GM12875 (cell line): ENCODE measurements at regions not wholly inside any gene's neighbourhood (a gene's known extent, or its start where the extent isn't known, plus 50 kb on each side); places are given as distances from the start of the nearest gene placed in this dataset.

ENCODE experiments used
- H3K4me3 ChIP-seq: one replicate; pipeline ENCODE4 v1.5.1; 2011; ENCODE audit warnings: low read depth, low read length, control low read depth
- TF ChIP-seq, protein P1 (sequence below): IDR thresholded peaks from 2 replicates; pipeline ENCODE4 v1.5.1; 2011; ENCODE audit warnings: low read depth, mild to moderate bottlenecking, control low read depth, inconsistent platforms, low read length, moderate library complexity, borderline replicate concordance; ENCODE audit not compliant: insufficient read depth

DNA sequence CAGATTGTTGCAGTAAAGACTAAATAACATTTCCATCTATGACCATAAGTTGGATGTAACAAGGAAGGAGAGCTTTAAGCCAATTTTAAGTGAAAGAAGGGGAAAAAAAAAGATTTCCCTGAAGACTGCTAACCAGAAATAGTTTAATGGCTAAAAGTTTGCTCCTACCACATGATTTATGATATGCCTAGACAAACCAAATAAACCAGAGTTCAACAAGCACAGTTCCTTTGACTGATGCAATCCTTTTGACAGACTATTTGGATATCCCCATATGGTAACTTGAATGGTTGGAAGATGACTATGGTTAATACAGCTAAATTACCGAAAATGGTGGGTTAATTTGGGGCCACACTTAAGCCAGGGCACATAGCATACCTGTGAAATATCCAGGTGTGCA lies 338.5 kb downstream of the CETN3 start:
- TF ChIP-seq, protein P1, sequence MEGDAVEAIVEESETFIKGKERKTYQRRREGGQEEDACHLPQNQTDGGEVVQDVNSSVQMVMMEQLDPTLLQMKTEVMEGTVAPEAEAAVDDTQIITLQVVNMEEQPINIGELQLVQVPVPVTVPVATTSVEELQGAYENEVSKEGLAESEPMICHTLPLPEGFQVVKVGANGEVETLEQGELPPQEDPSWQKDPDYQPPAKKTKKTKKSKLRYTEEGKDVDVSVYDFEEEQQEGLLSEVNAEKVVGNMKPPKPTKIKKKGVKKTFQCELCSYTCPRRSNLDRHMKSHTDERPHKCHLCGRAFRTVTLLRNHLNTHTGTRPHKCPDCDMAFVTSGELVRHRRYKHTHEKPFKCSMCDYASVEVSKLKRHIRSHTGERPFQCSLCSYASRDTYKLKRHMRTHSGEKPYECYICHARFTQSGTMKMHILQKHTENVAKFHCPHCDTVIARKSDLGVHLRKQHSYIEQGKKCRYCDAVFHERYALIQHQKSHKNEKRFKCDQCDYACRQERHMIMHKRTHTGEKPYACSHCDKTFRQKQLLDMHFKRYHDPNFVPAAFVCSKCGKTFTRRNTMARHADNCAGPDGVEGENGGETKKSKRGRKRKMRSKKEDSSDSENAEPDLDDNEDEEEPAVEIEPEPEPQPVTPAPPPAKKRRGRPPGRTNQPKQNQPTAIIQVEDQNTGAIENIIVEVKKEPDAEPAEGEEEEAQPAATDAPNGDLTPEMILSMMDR: no peak
- no peak overlapping the region for H3K4me3 ChIP-seq

DNA sequence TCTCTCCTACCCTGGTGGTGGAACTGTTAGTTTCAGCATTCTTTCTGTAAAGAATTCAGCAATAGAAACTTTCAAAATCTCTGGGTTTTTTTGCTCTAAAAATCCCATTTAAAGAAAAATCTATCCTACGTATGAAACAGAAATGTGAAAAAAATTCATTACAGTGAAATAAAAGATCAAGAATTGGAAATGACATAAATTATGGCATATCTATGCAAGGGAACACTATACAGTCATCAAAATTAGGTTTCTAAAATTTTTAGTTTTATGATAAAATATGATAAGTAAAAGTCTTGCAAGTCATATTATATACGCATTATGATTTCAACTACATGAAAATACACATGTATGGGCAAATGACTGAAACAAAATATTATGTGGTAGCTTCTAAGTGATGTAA lies 342.6 kb downstream of the CETN3 start:
- no peak overlapping the region for H3K4me3 ChIP-seq
- TF ChIP-seq, protein P1: no peak

DNA sequence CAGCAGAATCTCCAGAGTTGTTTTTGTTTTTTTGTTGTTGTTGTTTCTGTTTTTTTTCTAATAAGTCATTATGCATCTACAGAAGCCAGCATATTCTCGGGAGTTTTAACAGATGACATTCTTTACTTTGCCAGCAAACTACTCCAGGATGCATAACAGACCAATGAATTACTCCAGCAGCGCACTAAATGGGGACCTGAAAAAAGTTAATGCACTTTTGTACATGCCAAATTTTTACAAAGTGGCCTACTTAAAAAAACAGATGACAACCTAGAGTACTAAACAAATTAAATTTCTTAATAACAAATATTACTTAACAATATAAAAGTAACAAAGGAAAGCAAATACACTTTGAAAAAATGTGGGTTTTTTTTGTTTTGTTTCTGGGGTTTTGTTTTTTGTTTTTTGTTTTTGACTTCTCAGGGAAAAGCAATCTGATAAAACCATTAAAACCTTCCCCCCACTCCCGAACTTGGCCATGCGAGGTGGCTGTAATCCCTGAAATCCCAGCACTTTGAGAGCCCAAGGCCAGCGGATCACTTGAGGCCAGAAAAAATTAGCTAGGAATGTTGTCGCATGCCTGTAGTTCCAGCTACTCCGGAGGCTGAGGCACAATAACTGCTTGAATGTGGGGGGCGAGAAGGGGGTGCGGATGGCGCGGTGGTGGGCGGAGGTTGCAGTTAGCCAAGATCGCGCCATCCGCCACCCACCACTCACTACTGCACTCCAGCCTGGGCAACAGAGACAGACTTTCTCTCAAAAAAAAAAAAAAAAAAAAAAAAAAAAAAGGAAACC lies 352.4 kb downstream of the CETN3 start:
- TF ChIP-seq, protein P1: no peak
- H3K4me3 ChIP-seq: no peak overlapping the region

- no peak overlapping the region for H3K4me3 ChIP-seq
- TF ChIP-seq, protein P1: no peak
Measured at GRCh38 chr5:90055831-90056328, 353.7 kb downstream of the CETN3 start.

DNA sequence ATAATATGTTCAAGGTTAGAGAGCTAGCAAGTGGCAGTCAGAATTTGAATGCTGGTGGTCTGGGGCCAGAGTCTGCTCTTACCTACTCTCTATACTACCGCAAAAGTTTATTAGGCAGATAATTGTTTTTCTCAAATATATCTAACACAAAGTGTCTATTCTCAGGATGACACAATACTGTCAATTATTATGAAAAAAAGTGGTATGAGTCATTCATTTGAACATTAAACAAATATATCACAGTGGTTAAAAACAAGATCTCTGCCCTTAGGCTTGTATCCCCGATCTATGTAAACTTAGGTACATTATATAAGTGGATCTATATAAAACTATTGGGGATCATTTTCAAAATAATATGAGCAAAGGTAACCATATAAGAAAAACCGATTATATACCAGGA lies 354.9 kb downstream of the CETN3 start:
- TF ChIP-seq, protein P1: no peak
- no peak overlapping the region for H3K4me3 ChIP-seq

DNA sequence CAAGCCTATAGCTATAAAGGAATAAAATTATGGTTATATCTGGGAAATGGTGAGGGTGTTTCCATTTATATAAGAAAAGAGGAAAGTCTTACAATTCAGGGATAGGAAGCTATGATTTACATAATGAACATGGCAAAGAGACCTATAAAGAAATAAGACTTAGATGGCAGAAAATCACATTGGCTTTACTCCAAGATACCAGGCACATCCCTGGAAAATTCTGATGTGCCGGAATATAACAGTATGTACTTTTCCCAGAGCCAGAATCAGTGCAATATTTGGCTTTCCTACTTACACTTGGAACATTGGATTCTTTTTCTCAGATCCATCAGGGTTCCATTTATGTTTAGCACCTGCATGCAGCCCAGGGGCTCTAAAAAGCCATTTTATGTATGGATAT lies 357.8 kb downstream of the CETN3 start:
- TF ChIP-seq, protein P1: no peak
- no peak overlapping the region for H3K4me3 ChIP-seq

DNA sequence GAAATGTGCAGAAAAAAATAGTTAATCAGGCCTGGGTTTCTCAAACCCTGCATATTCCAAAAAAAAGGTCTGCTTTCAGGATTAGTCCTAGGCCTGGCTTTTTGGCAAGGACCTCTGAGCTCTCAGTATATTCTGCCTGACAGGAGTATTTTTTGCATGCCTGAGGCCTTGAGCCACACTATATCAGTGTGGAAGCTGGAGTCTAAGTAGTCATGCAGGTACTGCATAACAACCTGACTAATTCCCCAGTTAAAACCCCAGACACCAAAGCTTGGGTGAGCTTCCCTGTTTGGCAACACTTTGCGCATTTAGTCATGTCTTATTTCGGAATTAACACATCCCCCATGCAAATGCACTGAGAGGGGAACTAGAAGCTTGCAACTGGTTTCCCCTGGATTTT lies 359.5 kb downstream of the CETN3 start:
- H3K4me3 ChIP-seq: no peak overlapping the region
- TF ChIP-seq, protein P1: no peak
